BLaER1 (cell line): ENCODE measurements at regions not wholly inside any gene's neighbourhood (a gene's known extent, or its start where the extent isn't known, plus 50 kb on each side); places are given as distances from the start of the nearest gene placed in this dataset.
"Not testable (repeated sequence)": the region's sequence is repeated elsewhere in the genome, so short reads cannot be mapped to it uniquely, and the experiment has no call there.

Experiments
- H3K27ac ChIP-seq: shearing (Covaris generic); formaldehyde crosslinking; 2 replicates; pipeline ENCODE4 v1.8.1; 2022
- H3K27me3 ChIP-seq: shearing (Covaris generic); formaldehyde crosslinking; 2 replicates; pipeline ENCODE4 v1.8.1; 2022
- H3K36me3 ChIP-seq: shearing (Covaris generic); formaldehyde crosslinking; 2 replicates; pipeline ENCODE4 v1.8.1; 2022
- H3K4me1 ChIP-seq: shearing (Covaris generic); formaldehyde crosslinking; 2 replicates; pipeline ENCODE4 v1.8.1; 2022
- H3K4me2 ChIP-seq: shearing (Covaris generic); formaldehyde crosslinking; 2 replicates; pipeline ENCODE4 v1.8.1; 2022
- H3K4me3 ChIP-seq: shearing (Covaris generic); formaldehyde crosslinking; 2 replicates; pipeline ENCODE4 v1.8.1; 2022
- H3K9ac ChIP-seq: shearing (Covaris generic); formaldehyde crosslinking; 2 replicates; pipeline ENCODE4 v1.8.1; 2022
- H3K9me3 ChIP-seq: shearing (Covaris generic); formaldehyde crosslinking; 2 replicates; pipeline ENCODE4 v1.8.1; 2022
- H4K20me1 ChIP-seq: shearing (Covaris generic); formaldehyde crosslinking; 2 replicates; pipeline ENCODE4 v1.8.1; 2022
- Cebpa-rat ChIP-seq: shearing (Covaris generic); IDR thresholded peaks from 2 replicates; pipeline ENCODE4 v1.8.1; 2022

DNA sequence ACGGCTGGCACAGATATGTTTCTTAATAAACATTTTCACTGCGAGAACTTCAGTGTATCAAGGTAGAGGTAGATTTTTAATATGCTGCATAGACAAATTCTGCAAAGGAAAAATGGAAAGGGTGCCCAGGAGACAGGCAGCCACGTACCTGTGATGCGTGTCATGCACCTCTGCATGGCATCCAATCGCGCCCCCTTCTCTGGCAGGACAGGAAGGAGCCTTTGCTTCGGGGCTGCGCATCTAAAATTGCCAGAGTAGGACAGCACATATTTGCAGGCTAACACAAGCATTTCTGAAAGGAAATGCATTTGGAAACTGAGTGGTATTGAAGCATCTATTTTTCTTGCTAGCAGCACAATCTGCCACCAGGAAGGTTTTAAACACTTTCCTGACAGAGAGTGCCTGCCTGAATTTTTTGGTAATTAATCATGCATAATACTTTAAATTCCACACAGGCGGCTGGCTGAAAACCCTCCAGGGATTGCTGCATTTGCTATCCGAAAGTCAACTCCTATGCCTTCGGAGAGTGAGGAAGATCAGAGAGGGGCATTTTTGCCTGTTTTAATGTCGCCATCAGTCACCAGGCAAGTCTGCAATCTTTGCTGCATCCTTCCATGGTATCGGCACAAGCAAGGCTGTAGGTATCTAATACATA lies 165.1 kb upstream of the ATP10A start:
- Histone ChIP-seq H3K27ac (no peak overlapping the region), H3K36me3 (no peaks in the 10 kb centered on the region), H3K9me3 (no peaks in the 10 kb centered on the region), H3K9ac (no peak overlapping the region), H3K4me1 (peaks cover 7% of the 10 kb centered on the region; the same call in 1 of the 2 replicates), H3K4me3 (no peak overlapping the region), H3K27me3 (no peaks in the 10 kb centered on the region), H3K4me2 (no peak overlapping the region), H4K20me1 (no peaks in the 10 kb centered on the region)
- TF ChIP-seq Cebpa-rat = no peak

- not testable (repeated sequence) for H3K4me3 ChIP-seq, H4K20me1 ChIP-seq, H3K9ac ChIP-seq, H3K36me3 ChIP-seq, H3K4me1 ChIP-seq, H3K27ac ChIP-seq, H3K9me3 ChIP-seq, H3K4me2 ChIP-seq, H3K27me3 ChIP-seq
These were observed 163.5 kb upstream of the ATP10A start for GRCh38 chr15:26026671-26027070.

DNA sequence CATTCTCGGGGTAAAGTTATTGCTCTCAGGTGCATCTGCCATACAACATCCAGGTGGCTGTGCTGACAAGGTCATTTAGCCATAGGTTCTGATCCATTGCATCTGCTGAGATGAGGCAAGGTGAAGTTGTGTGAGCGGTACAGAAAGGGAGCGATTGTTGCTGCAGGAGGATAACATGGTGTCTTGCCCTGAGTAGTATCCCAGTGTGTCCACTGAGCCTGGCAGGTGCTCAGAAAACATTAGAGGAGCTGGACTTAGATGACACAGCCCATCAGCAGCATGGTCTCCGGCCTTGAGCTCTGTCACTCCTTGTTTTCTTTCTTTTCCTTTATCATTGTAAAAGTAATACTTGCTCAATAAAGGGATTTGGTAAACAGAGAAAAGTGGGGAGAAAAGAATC lies 161.1 kb upstream of the ATP10A start:
- Histone ChIP-seq H3K27me3 (no peaks in the 10 kb centered on the region), H3K36me3 (no peaks in the 10 kb centered on the region), H4K20me1 (no peaks in the 10 kb centered on the region), H3K4me1 (peaks cover 8% of the 10 kb centered on the region; the same call in 1 of the 2 replicates), H3K4me2 (no peak overlapping the region), H3K9ac (no peak overlapping the region), H3K9me3 (no peaks in the 10 kb centered on the region), H3K4me3 (no peak overlapping the region), H3K27ac (no peak overlapping the region)
- no peak for TF ChIP-seq Cebpa-rat

GRCh38 chr15:26023691-26024090 lies 160.6 kb upstream of the ATP10A start:
- TF ChIP-seq Cebpa-rat = no peak
- Histone ChIP-seq H3K27ac (no peak overlapping the region), H3K9ac (no peak overlapping the region), H3K4me2 (no peak overlapping the region), H3K27me3 (no peaks in the 10 kb centered on the region), H3K9me3 (no peaks in the 10 kb centered on the region), H3K4me3 (no peak overlapping the region), H3K36me3 (no peaks in the 10 kb centered on the region), H4K20me1 (no peaks in the 10 kb centered on the region), H3K4me1 (peaks cover 13% of the 10 kb centered on the region)

DNA sequence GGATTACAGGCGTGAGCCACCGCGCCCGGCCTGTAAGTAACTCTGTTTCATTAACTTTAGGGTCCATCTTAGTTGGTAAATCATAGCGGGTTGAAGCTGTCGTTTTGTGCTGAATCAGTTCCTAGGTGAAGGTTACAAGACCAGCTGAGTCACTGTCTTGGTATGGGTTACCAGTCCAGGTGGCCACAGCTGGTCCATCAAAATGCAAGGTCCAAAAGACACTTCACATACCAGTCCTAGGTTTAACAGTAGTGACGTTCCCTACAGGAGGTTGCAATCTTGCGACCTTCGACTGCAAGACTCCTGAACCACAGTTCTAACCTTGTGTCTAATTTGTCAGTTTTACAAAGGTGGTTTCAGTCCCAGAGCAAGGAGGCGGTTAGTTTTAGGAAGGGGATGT lies 160.1 kb upstream of the ATP10A start:
- Histone ChIP-seq H3K4me1 (peaks cover 18% of the 10 kb centered on the region), H4K20me1 (no peaks in the 10 kb centered on the region), H3K4me2 (no peak overlapping the region), H3K4me3 (no peak overlapping the region), H3K9ac (no peak overlapping the region), H3K9me3 (no peaks in the 10 kb centered on the region), H3K27ac (no peak overlapping the region), H3K27me3 (no peaks in the 10 kb centered on the region), H3K36me3 (no peaks in the 10 kb centered on the region)
- TF ChIP-seq Cebpa-rat = no peak

DNA sequence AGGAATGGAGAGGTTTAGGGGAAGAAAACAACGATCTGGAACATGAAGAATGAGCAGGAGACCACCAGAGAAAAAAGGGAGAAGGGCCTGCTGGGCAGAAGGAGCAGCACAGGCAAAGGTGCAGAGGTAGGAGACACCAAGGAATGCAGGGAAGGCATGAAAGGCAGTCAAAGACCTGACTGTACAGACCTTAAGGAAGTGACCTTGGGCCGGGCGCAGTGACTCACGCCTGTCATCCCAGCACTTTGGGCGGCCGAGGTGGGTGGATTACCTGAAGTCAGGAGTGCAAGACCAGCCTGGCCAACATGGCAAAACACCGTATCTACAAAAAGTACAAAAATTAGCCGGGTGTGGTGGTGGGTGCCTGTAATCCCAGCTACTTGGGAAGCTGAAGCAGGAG lies 157.7 kb upstream of the ATP10A start:
- no peak overlapping the region for H3K9ac ChIP-seq
- no peak for TF ChIP-seq Cebpa-rat
- no peak overlapping the region for H3K27ac ChIP-seq
- H3K4me2 ChIP-seq = no peak overlapping the region
- H3K4me3 ChIP-seq = no peak overlapping the region
- no peaks in the 10 kb centered on the region for H3K9me3 ChIP-seq
- H3K36me3 ChIP-seq = no peaks in the 10 kb centered on the region
- H4K20me1 ChIP-seq = no peaks in the 10 kb centered on the region
- peaks cover 41% of the 10 kb centered on the region for H3K4me1 ChIP-seq
- H3K27me3 ChIP-seq = no peaks in the 10 kb centered on the region

DNA sequence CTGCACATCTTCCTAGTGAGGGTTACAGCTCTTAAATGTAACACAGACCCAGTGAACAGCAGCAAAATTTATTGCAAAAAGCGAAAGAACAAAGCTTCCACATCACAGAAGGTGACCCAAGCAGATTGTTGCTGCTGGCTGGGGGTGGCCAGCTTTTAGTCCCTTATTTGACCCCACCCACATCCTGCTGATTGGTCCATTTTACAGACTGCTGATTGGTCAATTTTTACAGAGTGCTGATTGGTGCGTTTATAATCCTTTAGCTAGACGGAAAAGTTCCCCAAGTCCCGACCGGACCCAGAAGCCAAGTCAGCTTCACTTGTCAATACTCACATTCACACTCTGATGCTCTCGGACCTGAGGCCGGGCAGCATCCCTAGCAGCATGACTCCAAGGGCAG lies 154.5 kb upstream of the ATP10A start:
- no peak overlapping the region for H3K4me3 ChIP-seq
- H3K27ac ChIP-seq = no peak overlapping the region
- no peaks in the 10 kb centered on the region for H4K20me1 ChIP-seq
- H3K9ac ChIP-seq = no peak overlapping the region
- H3K27me3 ChIP-seq = no peaks in the 10 kb centered on the region
- no peaks in the 10 kb centered on the region for H3K36me3 ChIP-seq
- peaks cover 41% of the 10 kb centered on the region for H3K4me1 ChIP-seq
- TF ChIP-seq Cebpa-rat = no peak
- H3K9me3 ChIP-seq = no peaks in the 10 kb centered on the region
- H3K4me2 ChIP-seq = peak overlapping the region; percentile 62

DNA sequence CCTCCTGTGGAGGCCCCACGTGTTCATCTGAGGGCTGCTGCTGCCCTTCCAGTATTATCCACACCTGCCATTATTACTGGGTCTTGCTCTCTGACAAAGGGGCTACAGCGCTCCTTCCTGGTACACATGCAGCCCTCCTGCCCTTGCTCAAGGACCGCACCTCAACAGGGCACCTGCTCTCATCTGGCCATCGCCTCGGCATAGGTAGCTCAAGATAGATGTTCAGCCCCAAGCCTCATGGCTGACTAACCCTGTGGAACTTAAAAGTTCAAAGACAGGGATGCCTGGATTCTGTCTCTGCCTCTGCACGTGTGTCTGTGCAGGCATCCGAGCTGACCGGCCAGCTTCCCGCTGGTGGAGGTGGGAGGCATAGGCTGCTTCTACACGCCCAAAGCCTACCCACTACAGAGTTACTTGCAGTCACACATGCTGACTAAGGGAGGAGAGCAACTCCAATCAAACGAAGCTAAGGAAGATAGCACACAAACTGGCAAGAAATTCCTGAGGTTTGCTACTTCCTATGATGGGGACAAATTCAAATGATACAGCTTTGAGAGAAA lies 152.5 kb upstream of the ATP10A start:
- Histone ChIP-seq H3K9ac (no peak overlapping the region), H3K4me1 (peaks cover 41% of the 10 kb centered on the region), H3K4me3 (no peak overlapping the region), H4K20me1 (no peaks in the 10 kb centered on the region), H3K27ac (no peak overlapping the region), H3K36me3 (no peaks in the 10 kb centered on the region), H3K9me3 (peaks cover 3% of the 10 kb centered on the region; the same call in 1 of the 2 replicates), H3K4me2 (peak overlapping the region; percentile 62), H3K27me3 (no peaks in the 10 kb centered on the region)
- TF ChIP-seq Cebpa-rat = no peak

GRCh38 chr15:26013981-26014380 lies 150.9 kb upstream of the ATP10A start:
- no peak for TF ChIP-seq Cebpa-rat

DNA sequence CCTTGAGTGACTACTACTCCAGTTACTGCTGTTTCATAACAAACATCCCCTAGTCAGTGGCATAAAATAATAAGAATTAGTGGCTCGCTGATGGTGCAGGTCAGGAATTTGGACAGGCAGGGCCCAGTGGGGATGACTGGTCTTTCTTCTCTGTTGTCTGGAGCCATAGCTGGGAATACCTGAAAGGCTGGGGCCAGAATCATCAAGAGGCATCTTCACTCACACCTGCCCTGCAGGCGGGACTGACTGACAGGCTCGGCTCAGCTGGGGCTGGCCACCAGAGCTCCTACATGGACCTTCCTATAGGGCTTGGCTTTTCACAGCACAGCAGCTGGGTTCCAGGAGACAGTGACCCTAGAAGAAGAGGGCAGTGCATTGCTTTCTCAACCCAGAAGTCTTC lies 148.8 kb upstream of the ATP10A start:
- TF ChIP-seq Cebpa-rat = no peak

More at GRCh38 chr15:26013981-26014380, 150.9 kb upstream of the ATP10A start:
- H3K9ac ChIP-seq = no peak overlapping the region
- no peak overlapping the region for H3K27ac ChIP-seq
- H4K20me1 ChIP-seq = no peaks in the 10 kb centered on the region
- no peaks in the 10 kb centered on the region for H3K36me3 ChIP-seq
- H3K27me3 ChIP-seq = no peaks in the 10 kb centered on the region
- peaks cover 4% of the 10 kb centered on the region; the same call in 1 of the 2 replicates for H3K9me3 ChIP-seq
- H3K4me1 ChIP-seq = peaks cover 38% of the 10 kb centered on the region
- no peak overlapping the region for H3K4me2 ChIP-seq
- H3K4me3 ChIP-seq = no peak overlapping the region

DNA sequence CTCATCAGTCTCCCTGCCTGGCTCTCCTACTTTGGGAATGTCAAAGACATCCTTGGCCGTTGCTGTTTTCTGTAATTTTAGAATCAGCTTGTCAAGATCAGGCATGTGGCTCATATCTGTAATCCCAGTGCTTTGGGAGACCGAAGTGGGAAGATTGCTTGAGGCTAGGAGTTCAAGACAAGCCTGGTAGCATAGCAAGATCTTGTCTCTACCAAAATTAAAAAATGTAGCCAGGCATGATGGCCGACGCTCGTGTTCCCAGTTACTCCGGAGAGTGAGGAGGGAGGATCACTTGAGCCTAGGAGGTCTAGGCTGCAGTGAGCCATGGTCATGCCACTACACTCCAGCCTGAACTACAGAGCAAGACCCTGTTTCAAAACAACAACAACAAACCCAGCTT lies 144.0 kb upstream of the ATP10A start:
- no peak overlapping the region for H3K4me2 ChIP-seq
- H3K4me3 ChIP-seq = no peak overlapping the region
- no peaks in the 10 kb centered on the region for H3K27me3 ChIP-seq
- no peak overlapping the region for H3K27ac ChIP-seq
- TF ChIP-seq Cebpa-rat = no peak
- peaks cover 10% of the 10 kb centered on the region for H3K4me1 ChIP-seq
- peaks cover 4% of the 10 kb centered on the region; the same call in 1 of the 2 replicates for H3K9me3 ChIP-seq
- H3K9ac ChIP-seq = no peak overlapping the region
- H3K36me3 ChIP-seq = no peaks in the 10 kb centered on the region
- no peaks in the 10 kb centered on the region for H4K20me1 ChIP-seq

More for the DNA sequence above, 148.8 kb upstream of the ATP10A start:
- Histone ChIP-seq H3K27me3 (no peaks in the 10 kb centered on the region), H3K27ac (no peak overlapping the region), H3K4me3 (no peak overlapping the region), H4K20me1 (no peaks in the 10 kb centered on the region), H3K9me3 (peaks cover 4% of the 10 kb centered on the region; the same call in 1 of the 2 replicates), H3K4me1 (peaks cover 17% of the 10 kb centered on the region), H3K4me2 (no peak overlapping the region), H3K9ac (no peak overlapping the region), H3K36me3 (no peaks in the 10 kb centered on the region)
